BLaER1 treated with 17β-estradiol and CSF1 and Interleukin-3, amounts not matched to agents 10 nM and 100 nM (cell line): ENCODE measurements at regions not wholly inside any gene's neighbourhood (a gene's known extent, or its start where the extent isn't known, plus 50 kb on each side); places are given as distances from the start of the nearest gene placed in this dataset.

ENCODE experiments used
- H3K27ac ChIP-seq, 11 experiments: shearing (Covaris generic); formaldehyde crosslinking; 2 replicates each; pipeline ENCODE4 v1.8.1; 2022
- H3K27me3 ChIP-seq, 11 experiments: shearing (Covaris generic); formaldehyde crosslinking; 2 replicates each; pipeline ENCODE4 v1.8.1; 2022
- H3K36me3 ChIP-seq, 11 experiments: shearing (Covaris generic); formaldehyde crosslinking; 2 replicates each; pipeline ENCODE4 v1.8.1; 2022
- H3K4me1 ChIP-seq, 10 experiments: shearing (Covaris generic); formaldehyde crosslinking; 2 replicates each; pipeline ENCODE4 v1.8.1; 2022
- H3K4me2 ChIP-seq, 11 experiments: shearing (Covaris generic); formaldehyde crosslinking; 2 replicates each; pipeline ENCODE4 v1.8.1; 2022
- H3K4me3 ChIP-seq, 10 experiments: shearing (Covaris generic); formaldehyde crosslinking; 2 replicates each; pipeline ENCODE4 v1.8.1; 2022
- H3K9ac ChIP-seq, 11 experiments: shearing (Covaris generic); formaldehyde crosslinking; 2 replicates each; pipeline ENCODE4 v1.8.1; 2022
- H3K9me3 ChIP-seq, 11 experiments: shearing (Covaris generic); formaldehyde crosslinking; replicated peaks in 1 of 11; 2 replicates each; pipeline ENCODE4 v1.8.1; 2022
- H4K20me1 ChIP-seq, 11 experiments: shearing (Covaris generic); formaldehyde crosslinking; 2 replicates each; pipeline ENCODE4 v1.8.1; 2022
- Cebpa-rat ChIP-seq, 11 experiments: shearing (Covaris generic); IDR thresholded peaks; 2 replicates each; pipeline ENCODE4 v1.8.1; 2022

DNA sequence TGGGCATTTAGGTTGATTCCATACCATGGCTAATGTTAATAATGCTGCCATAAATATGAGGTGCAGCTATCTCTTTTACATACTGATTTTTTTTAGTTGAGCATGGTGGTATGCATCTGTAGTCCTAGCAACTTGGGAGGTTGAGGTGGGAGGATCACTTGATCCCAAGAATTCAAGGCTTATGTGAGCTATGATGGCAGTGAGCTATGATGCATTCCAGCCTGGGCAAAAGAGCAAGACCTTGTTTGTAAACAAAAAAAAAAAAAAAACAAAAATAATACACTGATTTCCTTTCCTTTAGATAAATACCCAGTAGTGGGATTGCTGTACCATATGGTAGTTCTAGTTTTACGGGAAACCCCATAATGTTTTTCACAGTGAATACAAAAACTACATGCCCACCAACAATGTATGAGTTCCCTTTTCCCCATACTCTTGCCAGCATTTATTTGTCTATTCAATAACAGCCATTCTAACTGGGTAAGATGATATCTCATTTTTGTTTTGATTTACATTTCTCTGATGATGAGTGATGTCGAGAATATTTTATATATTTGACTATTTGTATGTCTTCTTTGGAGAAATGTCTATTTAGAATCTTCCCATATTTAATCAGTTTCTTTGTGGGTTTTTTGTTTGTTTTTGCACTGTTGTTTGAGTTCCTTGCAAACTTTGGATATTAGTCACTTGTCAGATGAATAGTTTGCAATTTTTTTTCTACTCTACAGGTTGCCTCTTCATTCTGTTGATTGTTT lies 281.0 kb upstream of the KYNU start:
- H3K4me2 ChIP-seq = no peak overlapping the region
- H3K9me3 ChIP-seq = no peaks in the 10 kb centered on the region
- no peak for TF ChIP-seq Cebpa-rat (IDR thresholded peaks at IDR 0.05)
- no peak overlapping the region for H3K9ac ChIP-seq
- no peak overlapping the region for H3K4me3 ChIP-seq
- H3K27ac ChIP-seq = no peak overlapping the region
- no peaks in the 10 kb centered on the region for H3K27me3 ChIP-seq
- no peaks in the 10 kb centered on the region for H3K4me1 ChIP-seq
- no peaks in the 10 kb centered on the region for H3K36me3 ChIP-seq
- no peaks in the 10 kb centered on the region for H4K20me1 ChIP-seq

DNA sequence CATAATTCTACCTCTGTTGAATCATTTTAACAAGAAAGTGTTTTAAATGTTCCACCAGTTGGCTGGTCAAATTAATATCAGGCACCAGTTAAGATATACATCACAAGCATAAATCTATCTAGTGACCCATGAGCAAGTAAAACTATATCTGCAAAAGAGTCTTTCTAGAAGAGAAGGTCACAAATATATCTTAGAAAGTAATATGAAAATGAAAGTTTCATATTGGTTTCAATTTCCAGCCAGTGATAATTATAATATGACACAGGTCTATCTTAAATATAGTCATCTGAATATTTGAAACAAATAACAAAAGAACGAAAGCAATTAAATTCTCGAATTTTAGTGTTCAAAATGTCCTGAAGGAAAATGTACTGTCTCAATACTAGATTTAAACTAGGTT lies 282.5 kb upstream of the KYNU start:
- H3K27ac ChIP-seq = no peak overlapping the region
- no peaks in the 10 kb centered on the region for H3K36me3 ChIP-seq
- H3K4me2 ChIP-seq = no peak overlapping the region
- H3K27me3 ChIP-seq = no peaks in the 10 kb centered on the region
- no peaks in the 10 kb centered on the region for H3K4me1 ChIP-seq
- TF ChIP-seq Cebpa-rat (IDR thresholded peaks at IDR 0.05) = no peak
- H4K20me1 ChIP-seq = no peaks in the 10 kb centered on the region
- H3K9ac ChIP-seq = no peak overlapping the region
- no peaks in the 10 kb centered on the region for H3K9me3 ChIP-seq
- no peak overlapping the region for H3K4me3 ChIP-seq

DNA sequence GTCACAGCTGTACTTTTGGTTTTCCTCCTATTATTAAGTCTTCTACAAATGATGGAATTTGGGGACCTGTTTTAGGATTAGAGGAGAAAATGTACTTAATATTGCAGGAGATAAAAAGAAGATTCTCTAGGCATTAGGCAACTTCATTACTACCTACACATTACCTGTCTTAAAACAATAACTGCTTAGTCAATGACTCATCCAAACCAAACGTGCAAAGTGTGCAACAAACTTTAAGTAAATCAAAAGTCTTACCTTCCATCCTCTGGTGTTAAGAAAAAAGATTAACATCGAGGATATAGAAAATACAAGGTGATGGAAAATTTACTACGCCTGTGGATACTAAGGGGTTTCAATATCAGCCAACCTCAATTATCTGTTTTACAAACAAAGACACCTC lies 285.3 kb upstream of the KYNU start:
- H3K9me3 ChIP-seq = no peaks in the 10 kb centered on the region
- H4K20me1 ChIP-seq = no peaks in the 10 kb centered on the region
- H3K4me1 ChIP-seq = peaks cover 0 to under 1% (median 0%) of the 10 kb centered on the region in 10 experiments; a peak in 2 of 20 replicates
- no peak for TF ChIP-seq Cebpa-rat (IDR thresholded peaks at IDR 0.05)
- H3K36me3 ChIP-seq = no peaks in the 10 kb centered on the region
- H3K9ac ChIP-seq = no peak overlapping the region
- H3K27me3 ChIP-seq = no peaks in the 10 kb centered on the region
- no peak overlapping the region for H3K27ac ChIP-seq
- no peak overlapping the region for H3K4me2 ChIP-seq
- H3K4me3 ChIP-seq = no peak overlapping the region

DNA sequence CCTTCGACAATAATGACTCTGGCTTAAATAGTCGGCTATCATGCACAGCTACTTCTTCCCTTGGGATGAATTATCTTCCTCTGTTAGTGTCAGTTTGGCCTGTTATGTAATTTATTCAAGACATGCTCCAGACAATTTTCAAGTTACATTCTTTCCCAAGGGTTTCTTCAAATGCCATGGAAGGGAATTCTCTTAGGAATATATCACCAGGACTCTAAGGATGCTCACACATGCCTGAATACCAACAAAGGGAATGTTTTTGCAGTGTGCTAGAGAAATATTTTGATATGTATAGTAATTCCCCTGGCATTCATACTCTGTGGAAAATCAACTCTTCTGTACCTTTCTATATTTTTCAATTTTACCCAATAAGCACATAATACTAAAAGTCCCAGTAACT lies 286.0 kb upstream of the KYNU start:
- H3K36me3 ChIP-seq = no peaks in the 10 kb centered on the region
- peaks cover 5 to 8% (median 7%) of the 10 kb centered on the region in 10 experiments; a peak in 10 of 20 replicates for H3K4me1 ChIP-seq
- no peak for TF ChIP-seq Cebpa-rat (IDR thresholded peaks at IDR 0.05)
- H3K4me2 ChIP-seq = no peak overlapping the region
- no peaks in the 10 kb centered on the region for H4K20me1 ChIP-seq
- no peak overlapping the region for H3K4me3 ChIP-seq
- no peaks in the 10 kb centered on the region for H3K27me3 ChIP-seq
- H3K27ac ChIP-seq = no peak overlapping the region
- no peak overlapping the region for H3K9ac ChIP-seq
- H3K9me3 ChIP-seq = no peaks in the 10 kb centered on the region

DNA sequence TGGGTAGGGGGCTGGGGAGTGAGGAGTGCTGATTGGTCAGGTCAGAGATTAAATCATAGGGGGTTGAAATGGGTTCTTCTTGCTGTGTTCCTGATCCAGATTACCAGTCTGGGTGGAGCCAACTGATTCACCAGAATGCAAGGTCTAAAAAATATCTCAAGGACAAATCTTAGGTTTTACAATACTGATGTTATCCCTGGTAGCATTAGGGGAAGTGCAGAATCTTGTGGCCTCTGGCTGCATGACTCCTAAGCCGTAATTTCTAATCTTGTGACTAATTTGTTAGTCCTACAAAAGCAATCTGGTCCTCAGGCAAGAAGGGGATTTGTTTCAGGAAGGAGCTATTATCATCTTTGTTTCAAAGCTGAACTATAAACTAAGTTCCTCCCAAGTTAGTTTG lies 289.2 kb upstream of the KYNU start:
- Histone ChIP-seq H3K4me3 (no peak overlapping the region), H3K9me3 (no peaks in the 10 kb centered on the region), H3K27ac (no peak overlapping the region), H4K20me1 (no peaks in the 10 kb centered on the region), H3K4me1 (peaks cover 5 to 9% (median 8%) of the 10 kb centered on the region in 10 experiments; a peak in 10 of 20 replicates), H3K4me2 (no peak overlapping the region), H3K9ac (no peak overlapping the region), H3K27me3 (no peaks in the 10 kb centered on the region), H3K36me3 (no peaks in the 10 kb centered on the region)
- TF ChIP-seq Cebpa-rat (IDR thresholded peaks at IDR 0.05) = no peak

DNA sequence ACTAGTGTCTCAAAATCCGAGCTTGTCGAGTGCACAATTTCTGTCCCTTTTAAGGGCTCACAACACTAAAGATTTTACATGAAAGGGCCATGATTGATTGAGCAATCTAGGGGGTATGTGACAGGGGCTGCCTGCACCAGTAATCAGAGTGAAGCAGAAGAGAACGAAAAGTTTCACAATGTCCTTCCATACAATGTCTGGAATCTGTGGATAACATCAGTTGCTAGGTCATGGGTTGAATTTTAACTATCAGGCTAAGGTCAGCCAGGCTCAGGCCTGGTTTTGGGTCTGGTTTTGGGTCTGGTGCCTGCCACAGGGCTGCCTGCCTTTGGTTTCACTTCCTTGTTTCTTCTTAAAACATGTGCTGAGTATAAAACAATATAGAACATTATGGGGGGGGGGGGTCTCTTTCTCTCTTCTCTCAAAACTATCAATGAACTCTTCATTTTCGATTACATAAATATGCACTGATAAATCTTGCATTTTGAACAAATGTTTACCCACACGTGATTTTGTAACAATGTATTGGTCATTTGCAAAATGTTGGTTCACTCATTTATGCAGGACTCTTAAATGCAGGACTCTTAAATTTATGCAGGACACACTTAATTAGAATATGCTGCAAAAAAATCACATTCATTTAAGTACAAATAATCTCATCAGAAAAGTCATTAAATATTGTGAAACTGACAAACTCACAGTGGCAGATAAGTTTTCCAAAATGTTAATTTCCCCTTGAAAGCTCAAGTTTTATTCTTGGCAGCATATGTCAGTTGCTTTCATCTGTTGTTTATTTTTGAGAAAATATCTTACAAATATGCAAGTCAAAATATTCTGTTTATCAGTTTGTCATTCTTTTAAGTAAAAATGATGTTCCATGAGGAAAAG lies 290.5 kb upstream of the KYNU start:
- no peak overlapping the region for H3K27ac ChIP-seq
- peaks cover 5 to 9% (median 8%) of the 10 kb centered on the region in 10 experiments; a peak in 10 of 20 replicates for H3K4me1 ChIP-seq
- H3K9ac ChIP-seq = no peak overlapping the region
- peak overlapping the region in 7 of 11 experiments; percentile 1 to 44 (median 6); a peak in 5 of 22 replicates for H3K4me2 ChIP-seq
- H3K4me3 ChIP-seq = no peak overlapping the region
- H3K9me3 ChIP-seq = no peaks in the 10 kb centered on the region
- TF ChIP-seq Cebpa-rat (IDR thresholded peaks at IDR 0.05) = peak in 3 of 11 experiments; percentile 25 to 56 (median 51); a peak in 3 of 22 replicates
- no peaks in the 10 kb centered on the region for H4K20me1 ChIP-seq
- no peaks in the 10 kb centered on the region for H3K36me3 ChIP-seq
- no peaks in the 10 kb centered on the region for H3K27me3 ChIP-seq

DNA sequence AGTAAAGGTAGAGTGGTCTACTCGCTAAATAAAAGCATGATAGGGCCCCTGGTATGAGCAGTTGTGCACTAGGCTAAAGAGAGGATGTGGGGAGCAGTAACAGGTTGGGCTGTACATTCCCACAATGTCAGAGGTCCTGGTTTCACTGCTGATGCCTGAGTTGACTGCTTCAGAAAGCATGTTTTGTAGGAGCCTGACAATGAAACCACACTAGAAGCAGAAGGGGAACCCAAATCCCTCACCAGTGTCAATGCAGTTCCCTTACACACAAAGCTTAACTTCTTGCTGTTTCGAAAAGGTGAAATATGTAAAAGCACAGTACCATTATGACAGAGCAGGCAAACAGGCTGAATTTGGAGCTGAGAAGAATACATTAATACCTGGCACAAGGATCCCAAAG lies 291.7 kb upstream of the KYNU start:
- no peak overlapping the region for H3K4me3 ChIP-seq
- no peak overlapping the region for H3K27ac ChIP-seq
- no peak overlapping the region for H3K4me2 ChIP-seq
- no peak overlapping the region for H3K9ac ChIP-seq
- H3K27me3 ChIP-seq = no peaks in the 10 kb centered on the region
- H3K9me3 ChIP-seq = no peaks in the 10 kb centered on the region
- TF ChIP-seq Cebpa-rat (IDR thresholded peaks at IDR 0.05) = no peak
- H3K4me1 ChIP-seq = peaks cover 5 to 9% (median 8%) of the 10 kb centered on the region in 10 experiments; a peak in 10 of 20 replicates
- H4K20me1 ChIP-seq = no peaks in the 10 kb centered on the region
- no peaks in the 10 kb centered on the region for H3K36me3 ChIP-seq

DNA sequence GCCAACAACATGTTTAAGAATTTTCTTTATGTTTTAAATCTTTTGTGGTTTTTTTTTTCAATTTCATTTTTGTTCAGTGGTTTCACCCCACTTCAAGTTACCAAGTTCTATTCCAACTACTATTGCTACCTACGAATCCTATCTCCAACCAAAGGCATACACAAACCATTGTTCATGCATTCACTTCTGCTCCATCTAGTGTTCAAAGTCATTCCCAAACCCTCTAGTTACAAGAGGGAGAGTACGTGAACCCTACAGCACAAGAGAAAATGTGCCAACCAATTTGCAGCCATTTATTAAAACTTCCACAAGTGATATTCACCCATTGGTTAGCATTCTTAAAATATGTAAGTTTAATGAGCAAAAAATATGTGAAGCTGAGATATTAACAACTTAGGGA lies 295.1 kb upstream of the KYNU start:
- Histone ChIP-seq H3K9ac (no peak overlapping the region), H3K9me3 (no peaks in the 10 kb centered on the region), H3K36me3 (no peaks in the 10 kb centered on the region), H4K20me1 (no peaks in the 10 kb centered on the region), H3K27me3 (no peaks in the 10 kb centered on the region), H3K4me1 (peaks cover 5 to 9% (median 8%) of the 10 kb centered on the region in 10 experiments; a peak in 10 of 20 replicates), H3K4me2 (no peak overlapping the region), H3K4me3 (no peak overlapping the region), H3K27ac (no peak overlapping the region)
- no peak for TF ChIP-seq Cebpa-rat (IDR thresholded peaks at IDR 0.05)

DNA sequence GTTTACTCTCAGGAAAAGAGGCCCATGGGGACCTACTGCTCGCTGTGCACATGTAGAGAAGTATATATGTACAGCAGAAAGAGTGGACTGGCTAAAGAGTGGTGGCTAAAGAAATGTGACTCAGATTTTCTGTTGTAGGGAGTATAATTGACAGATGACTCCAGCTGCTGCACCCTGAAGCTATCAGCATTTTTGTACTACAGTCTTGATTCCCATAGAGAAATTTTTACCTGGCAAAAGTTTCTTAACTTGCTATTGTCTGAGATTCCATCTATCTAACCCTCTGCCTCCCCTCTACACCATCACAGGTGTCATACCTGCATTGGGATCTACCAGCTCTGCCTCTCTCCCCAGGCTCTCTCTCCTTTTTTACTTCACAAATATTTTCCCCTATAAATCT lies 296.0 kb upstream of the KYNU start:
- H3K36me3 ChIP-seq = no peaks in the 10 kb centered on the region
- H3K4me1 ChIP-seq = peaks cover 0 to 3% (median 1%) of the 10 kb centered on the region in 10 experiments; a peak in 8 of 20 replicates
- TF ChIP-seq Cebpa-rat (IDR thresholded peaks at IDR 0.05) = no peak
- no peak overlapping the region for H3K4me2 ChIP-seq
- H4K20me1 ChIP-seq = no peaks in the 10 kb centered on the region
- H3K4me3 ChIP-seq = no peak overlapping the region
- no peaks in the 10 kb centered on the region for H3K27me3 ChIP-seq
- H3K9ac ChIP-seq = no peak overlapping the region
- no peak overlapping the region for H3K27ac ChIP-seq
- no peaks in the 10 kb centered on the region for H3K9me3 ChIP-seq
